WERI-Rb-1 (cell line): ENCODE measurements at regions not wholly inside any gene's neighbourhood (a gene's known extent, or its start where the extent isn't known, plus 50 kb on each side); places are given as distances from the start of the nearest gene placed in this dataset.
"Not testable (repeated sequence)": the region's sequence is repeated elsewhere in the genome, so short reads cannot be mapped to it uniquely, and the experiment has no call there.

Experiments
- DNase-seq: peaks from one replicate; pipeline ENCODE4 v3.0.0-alpha.2; 2020
- H3K27ac ChIP-seq: fragments of 250-450 bp; sonication (Bioruptor Pico); 2 replicates; pipeline ENCODE4 v1.5.1; 2020; ENCODE audit warnings: mild to moderate bottlenecking, moderate library complexity
- H3K27me3 ChIP-seq: fragments of 250-450 bp; sonication (Bioruptor Pico); 2 replicates; pipeline ENCODE4 v1.5.1; 2021; ENCODE audit warnings: mild to moderate bottlenecking, low read depth, moderate library complexity; ENCODE audit not compliant: insufficient read depth, severe bottlenecking
- H3K36me3 ChIP-seq: fragments of 250-450 bp; sonication (Bioruptor Pico); 2 replicates; pipeline ENCODE4 v1.5.1; 2020; ENCODE audit warnings: mild to moderate bottlenecking, moderate library complexity
- H3K4me3 ChIP-seq: 2 replicates; pipeline ENCODE4 v1.5.1; 2011; ENCODE audit warnings: low read depth, mild to moderate bottlenecking, control low read depth, low read length
- H3K9me3 ChIP-seq: fragments of 250-450 bp; sonication (Bioruptor Pico); 2 replicates; pipeline ENCODE4 v1.5.1; 2021; ENCODE audit warnings: mild to moderate bottlenecking, moderate library complexity; ENCODE audit not compliant: severe bottlenecking
- CTCF ChIP-seq: IDR thresholded peaks from 2 replicates; pipeline ENCODE4 v1.5.1; 2011; ENCODE audit warnings: low read depth, mild to moderate bottlenecking, control low read depth, inconsistent platforms, low read length

- Histone ChIP-seq H3K27ac (no peak overlapping the region), H3K27me3 (no peaks in the 10 kb centered on the region), H3K9me3 (no peaks in the 10 kb centered on the region), H3K36me3 (no peaks in the 10 kb centered on the region), H3K4me3 (no peak overlapping the region)
- no peak for TF ChIP-seq CTCF
- no peak for DNase-seq
Observed at GRCh38 chr6:137808191-137808590, 58.9 kb upstream of the TNFAIP3 start.

GRCh38 chr6:137808836-137809315 lies 58.2 kb upstream of the TNFAIP3 start:
- Histone ChIP-seq H3K4me3 (no peak overlapping the region), H3K9me3 (no peaks in the 10 kb centered on the region), H3K27ac (no peak overlapping the region), H3K36me3 (no peaks in the 10 kb centered on the region), H3K27me3 (no peaks in the 10 kb centered on the region)
- TF ChIP-seq CTCF: no peak
- DNase-seq: no peak

DNA sequence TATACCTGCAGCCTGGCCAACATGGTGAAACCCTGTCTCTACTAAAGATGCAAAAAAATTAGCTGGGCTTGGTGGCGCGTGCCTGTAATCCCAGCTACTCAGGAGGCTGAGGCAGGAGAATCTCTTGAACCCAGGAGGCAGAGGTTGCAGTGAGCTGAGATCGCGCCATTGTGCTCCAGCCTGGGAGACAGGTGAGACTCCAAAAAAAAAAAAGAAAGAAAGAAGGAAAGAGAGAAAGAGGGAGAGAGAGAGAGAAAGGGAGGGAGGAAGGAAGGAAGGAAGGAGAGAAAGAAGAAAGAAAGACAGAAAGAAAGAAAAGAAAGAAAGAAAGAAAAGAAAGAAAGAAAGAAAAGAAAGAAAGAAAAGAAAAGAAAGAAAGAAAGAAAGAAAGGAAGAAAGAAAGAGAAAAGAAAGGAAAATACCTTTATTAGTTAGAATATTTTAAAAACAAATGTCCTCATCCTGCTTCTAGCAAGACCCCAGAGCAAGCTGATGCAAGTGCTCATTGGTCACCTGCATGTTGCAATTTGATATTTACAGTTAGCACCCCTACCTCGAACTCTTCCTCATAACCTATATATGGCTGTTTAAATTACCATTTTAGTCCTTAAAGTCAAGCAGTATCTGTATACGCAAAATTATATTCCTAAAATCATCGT lies 57.0 kb upstream of the TNFAIP3 start:
- H3K4me3 ChIP-seq, H3K27ac ChIP-seq, H3K9me3 ChIP-seq, DNase-seq, H3K36me3 ChIP-seq, H3K27me3 ChIP-seq: not testable (repeated sequence)

DNA sequence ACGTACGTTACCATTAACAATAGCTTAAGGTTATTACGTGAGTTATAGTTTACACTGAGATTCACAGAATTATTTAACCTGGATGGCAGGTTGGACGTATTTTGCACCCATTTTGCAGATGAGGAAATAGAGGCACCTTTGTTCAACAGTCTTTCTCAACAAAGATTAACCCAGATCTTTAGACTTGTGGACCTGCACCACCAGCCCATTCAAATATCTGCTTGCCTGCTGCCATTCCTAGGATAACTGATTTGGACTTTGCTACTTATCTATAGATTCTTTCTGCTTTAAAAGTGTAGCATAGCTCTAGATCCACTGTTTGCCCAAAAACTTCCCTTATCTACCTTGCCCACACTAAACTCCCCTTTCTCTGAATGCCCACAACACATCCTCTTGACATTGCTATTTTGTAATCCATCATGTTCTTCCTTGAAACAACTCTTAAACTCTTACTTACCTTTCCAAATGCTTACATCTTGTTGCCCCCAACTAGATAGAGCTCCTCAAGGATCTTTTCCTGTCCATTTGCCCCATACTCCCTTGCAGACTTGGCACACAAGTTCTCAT lies 56.4 kb upstream of the TNFAIP3 start:
- Histone ChIP-seq H3K4me3 (no peak overlapping the region), H3K27ac (no peak overlapping the region), H3K9me3 (no peaks in the 10 kb centered on the region), H3K36me3 (no peaks in the 10 kb centered on the region), H3K27me3 (no peaks in the 10 kb centered on the region)
- no peak for TF ChIP-seq CTCF
- DNase-seq: no peak

- Histone ChIP-seq H3K9me3 (no peaks in the 10 kb centered on the region), H3K27ac (no peak overlapping the region), H3K4me3 (no peak overlapping the region), H3K27me3 (no peaks in the 10 kb centered on the region), H3K36me3 (no peaks in the 10 kb centered on the region)
- no peak for TF ChIP-seq CTCF
- DNase-seq: no peak
Observed at GRCh38 chr6:137811121-137811915, 55.7 kb upstream of the TNFAIP3 start.

GRCh38 chr6:137811916-137812553 lies 55.0 kb upstream of the TNFAIP3 start:
- Histone ChIP-seq H3K36me3 (no peaks in the 10 kb centered on the region), H3K9me3 (no peaks in the 10 kb centered on the region), H3K27me3 (no peaks in the 10 kb centered on the region), H3K4me3 (no peak overlapping the region), H3K27ac (no peak overlapping the region)
- DNase-seq: no peak
- no peak for TF ChIP-seq CTCF
